ENCODE measurements at regions not wholly inside any gene's neighbourhood (a gene's known extent, or its start where the extent isn't known, plus 50 kb on each side); places are given as distances from the start of the nearest gene placed in this dataset.

DNA sequence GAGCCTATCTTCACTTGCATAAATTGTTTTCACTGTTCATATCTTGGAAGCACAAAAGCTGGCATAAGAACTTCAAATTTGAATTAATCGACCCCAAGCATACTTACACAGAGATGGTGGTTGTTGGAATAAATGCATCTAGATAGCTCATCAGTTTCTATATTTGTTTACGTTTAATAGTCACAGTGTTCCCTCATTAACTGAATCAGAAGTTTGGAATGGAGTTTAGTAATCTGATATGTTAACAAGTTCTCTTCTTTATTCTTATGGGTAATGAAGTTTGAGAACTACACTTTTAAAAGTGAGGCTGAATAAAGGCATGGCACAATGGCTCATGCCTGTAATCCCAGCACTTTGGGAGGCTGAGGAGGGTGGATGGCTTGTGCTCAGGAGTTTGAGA, 886.7 kb upstream of the PCDH20 start:
- TF ChIP-seq EZH2phosphoT487 (IDR thresholded peaks at IDR 0.05; ENCODE audit: low read length) = no peak
- TF ChIP-seq, protein P1, sequence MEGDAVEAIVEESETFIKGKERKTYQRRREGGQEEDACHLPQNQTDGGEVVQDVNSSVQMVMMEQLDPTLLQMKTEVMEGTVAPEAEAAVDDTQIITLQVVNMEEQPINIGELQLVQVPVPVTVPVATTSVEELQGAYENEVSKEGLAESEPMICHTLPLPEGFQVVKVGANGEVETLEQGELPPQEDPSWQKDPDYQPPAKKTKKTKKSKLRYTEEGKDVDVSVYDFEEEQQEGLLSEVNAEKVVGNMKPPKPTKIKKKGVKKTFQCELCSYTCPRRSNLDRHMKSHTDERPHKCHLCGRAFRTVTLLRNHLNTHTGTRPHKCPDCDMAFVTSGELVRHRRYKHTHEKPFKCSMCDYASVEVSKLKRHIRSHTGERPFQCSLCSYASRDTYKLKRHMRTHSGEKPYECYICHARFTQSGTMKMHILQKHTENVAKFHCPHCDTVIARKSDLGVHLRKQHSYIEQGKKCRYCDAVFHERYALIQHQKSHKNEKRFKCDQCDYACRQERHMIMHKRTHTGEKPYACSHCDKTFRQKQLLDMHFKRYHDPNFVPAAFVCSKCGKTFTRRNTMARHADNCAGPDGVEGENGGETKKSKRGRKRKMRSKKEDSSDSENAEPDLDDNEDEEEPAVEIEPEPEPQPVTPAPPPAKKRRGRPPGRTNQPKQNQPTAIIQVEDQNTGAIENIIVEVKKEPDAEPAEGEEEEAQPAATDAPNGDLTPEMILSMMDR (IDR thresholded peaks at IDR 0.05; ENCODE audit: low read length) = no peak

All from MM.1S (cell line).